Mesenchymal stem cell (in vitro differentiated cells and primary cell): ENCODE measurements at regions not wholly inside any gene's neighbourhood (a gene's known extent, or its start where the extent isn't known, plus 50 kb on each side); places are given as distances from the start of the nearest gene placed in this dataset.

ENCODE experiments used
- DNase-seq: peaks from one replicate; pipeline ENCODE4 v3.0.0-alpha.2; 2013
- H2AFZ ChIP-seq: one replicate; pipeline ENCODE4 v1.6.1; 2013; ENCODE audit warnings: low read depth, mild to moderate bottlenecking, control low read depth, inconsistent platforms, low read length, moderate library complexity
- H2AK5ac ChIP-seq: 2 replicates; pipeline ENCODE4 v1.6.1; 2013; ENCODE audit warnings: low read length, moderate library complexity, mild to moderate bottlenecking, inconsistent platforms; ENCODE audit not compliant: severe bottlenecking
- H2BK120ac ChIP-seq: one replicate; pipeline ENCODE4 v1.6.1; 2013; ENCODE audit warnings: low read depth, mild to moderate bottlenecking, inconsistent platforms, low read length, moderate library complexity
- H2BK12ac ChIP-seq, 2 experiments: one replicate each; pipeline ENCODE4 v1.6.1; 2013; ENCODE audit warnings: inconsistent platforms in 2 of 2, low read length in 2 of 2, mild to moderate bottlenecking in 2 of 2, moderate library complexity in 2 of 2, control low read depth in 1 of 2
- H2BK15ac ChIP-seq: one replicate; pipeline ENCODE4 v1.6.1; 2013; ENCODE audit warnings: mild to moderate bottlenecking, low read depth, inconsistent platforms; ENCODE audit not compliant: poor library complexity, severe bottlenecking
- H2BK5ac ChIP-seq: 2 replicates; pipeline ENCODE4 v1.6.1; 2013; ENCODE audit warnings: low read depth, mild to moderate bottlenecking, low read length, control low read depth, inconsistent platforms; ENCODE audit not compliant: poor library complexity, severe bottlenecking
- H3K14ac ChIP-seq, 2 experiments: one replicate each; pipeline ENCODE4 v1.6.1; 2013; ENCODE audit warnings: inconsistent platforms in 2 of 2, low read length in 2 of 2, control low read depth in 1 of 2, mild to moderate bottlenecking in 1 of 2, moderate library complexity in 1 of 2
- H3K18ac ChIP-seq, 2 experiments: one replicate each; pipeline ENCODE4 v1.6.1; 2013; ENCODE audit warnings: inconsistent platforms in 2 of 2, low read length in 2 of 2, control low read depth in 1 of 2, low read depth in 1 of 2, mild to moderate bottlenecking in 1 of 2
- H3K23ac ChIP-seq, 2 experiments: one replicate each; pipeline ENCODE4 v1.6.1; 2013; ENCODE audit warnings: inconsistent platforms in 2 of 2, low read length in 2 of 2, mild to moderate bottlenecking in 2 of 2, moderate library complexity in 2 of 2, control low read depth in 1 of 2
- H3K27ac ChIP-seq: 2 replicates; pipeline ENCODE4 v1.5.1; 2013; ENCODE audit warnings: mild to moderate bottlenecking, moderate library complexity, low read length, control low read depth, inconsistent platforms; ENCODE audit not compliant: poor library complexity, severe bottlenecking
- H3K27me3 ChIP-seq, 2 experiments: 2 replicates each; pipeline versions ENCODE4 v1.6.1 to v1.7.0; 2013; ENCODE audit warnings: low read length in 2 of 2, mild to moderate bottlenecking in 2 of 2, moderate library complexity in 2 of 2, control low read depth in 1 of 2, inconsistent platforms in 1 of 2; ENCODE audit not compliant: control insufficient read depth in 1 of 2, insufficient read depth in 1 of 2
- H3K36me3 ChIP-seq, 2 experiments: 2 replicates each; pipeline versions ENCODE4 v1.6.1 to v1.7.0; 2013; ENCODE audit warnings: low read length in 2 of 2, control low read depth in 1 of 2, inconsistent platforms in 1 of 2, low read depth in 1 of 2, mild to moderate bottlenecking in 1 of 2; ENCODE audit not compliant: insufficient read depth in 2 of 2, control insufficient read depth in 1 of 2
- H3K4ac ChIP-seq, 2 experiments: one replicate each; pipeline ENCODE4 v1.6.1; 2013; ENCODE audit warnings: inconsistent platforms in 2 of 2, low read length in 2 of 2, mild to moderate bottlenecking in 2 of 2, moderate library complexity in 2 of 2, control low read depth in 1 of 2, low read depth in 1 of 2
- H3K4me1 ChIP-seq: 2 replicates; pipeline ENCODE4 v1.6.1; 2013; ENCODE audit warnings: low read depth, low read length, control low read depth; ENCODE audit not compliant: control insufficient read depth, insufficient read depth
- H3K4me2 ChIP-seq: 2 replicates; pipeline ENCODE4 v1.6.1; 2013; ENCODE audit warnings: low read length, mild to moderate bottlenecking, inconsistent platforms; ENCODE audit not compliant: poor library complexity, severe bottlenecking
- H3K4me3 ChIP-seq, 2 experiments: 2 replicates each; pipeline versions ENCODE4 v1.5.1 to v1.7.0; 2013; ENCODE audit warnings: low read length in 2 of 2, mild to moderate bottlenecking in 2 of 2, control low read depth in 1 of 2, low read depth in 1 of 2; ENCODE audit not compliant: insufficient read depth in 1 of 2
- H3K79me1 ChIP-seq: replicated peaks from 2 replicates; pipeline ENCODE4 v1.6.1; 2013; ENCODE audit warnings: mild to moderate bottlenecking, control low read depth, low read length, inconsistent platforms; ENCODE audit not compliant: poor library complexity, severe bottlenecking
- H3K9ac ChIP-seq: 2 replicates; pipeline ENCODE4 v1.7.0; 2013; ENCODE audit warnings: mild to moderate bottlenecking, low read length, moderate library complexity
- H3K9me3 ChIP-seq: 2 replicates; pipeline ENCODE4 v1.7.0; 2013; ENCODE audit warnings: mild to moderate bottlenecking, low read length; ENCODE audit not compliant: control insufficient read depth
- H4K8ac ChIP-seq: one replicate; pipeline ENCODE4 v1.6.1; 2013; ENCODE audit warnings: inconsistent platforms, mild to moderate bottlenecking, low read length, moderate library complexity
- H4K91ac ChIP-seq: one replicate; pipeline ENCODE4 v1.6.1; 2013; ENCODE audit warnings: mild to moderate bottlenecking, low read length, inconsistent platforms
- WGBS: methylation state at CpG from one replicate; pipeline ENCODE4 v1.1.7; 2013; ENCODE audit warnings: mixed read lengths; 5-methylcytosine and 5-hydroxymethylcytosine counted together

DNA sequence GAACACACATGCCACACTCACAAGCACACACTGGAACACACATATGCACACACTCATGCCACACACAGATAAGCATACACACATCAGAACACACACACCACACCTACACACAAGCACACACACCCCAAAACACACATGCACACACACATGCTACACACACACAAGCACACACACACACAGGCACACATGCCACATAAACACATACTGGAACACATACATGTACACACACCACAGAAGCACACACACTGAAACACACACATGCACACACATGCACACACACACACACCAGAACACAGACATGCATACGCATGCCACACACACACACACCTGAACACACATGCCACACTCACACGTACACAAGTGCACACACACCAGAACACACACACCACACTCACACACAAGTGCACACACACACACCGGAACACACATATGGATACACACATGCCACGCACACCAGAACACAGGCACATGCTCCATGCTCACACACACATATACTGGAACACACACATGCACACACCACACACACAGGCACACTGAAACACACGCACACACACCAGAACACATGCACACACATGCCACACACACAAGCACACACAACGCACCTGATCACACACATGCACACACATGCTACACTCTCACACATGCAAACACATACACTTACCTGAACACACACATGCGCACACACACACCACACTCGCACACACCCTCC, 78.0 kb upstream of the IRX4 start:
- Histone ChIP-seq H2AFZ (no peak overlapping the region), H3K4ac (no peak overlapping the region), H3K18ac (no peak overlapping the region), H2BK15ac (no peak overlapping the region), H3K4me2 (no peak overlapping the region), H2AK5ac (no peak overlapping the region), H2BK5ac (no peak overlapping the region), H3K27ac (no peak overlapping the region), H3K27me3 (peaks cover 0 to 6% of the 10 kb centered on the region in 2 experiments), H3K4me1 (no peaks in the 10 kb centered on the region), H3K14ac (no peak overlapping the region), H2BK12ac (no peak overlapping the region), H3K4me3 (no peak overlapping the region), H3K9ac (no peak overlapping the region), H3K9me3 (no peaks in the 10 kb centered on the region), H2BK120ac (no peak overlapping the region), H3K23ac (no peak overlapping the region), H4K8ac (no peak overlapping the region), H3K79me1 (no peaks in the 10 kb centered on the region), H3K36me3 (no peaks in the 10 kb centered on the region), H4K91ac (peak overlapping the region; percentile 5)
- whole genome bisulfite sequencing = 90% methylated on average over 8 of the region's 8 CpGs
- DNase-seq = no peak

- DNase-seq = no peak
- Histone ChIP-seq H3K9ac (no peak overlapping the region), H3K9me3 (no peaks in the 10 kb centered on the region), H2BK12ac (no peak overlapping the region), H3K4me2 (no peak overlapping the region), H3K36me3 (no peaks in the 10 kb centered on the region), H3K27me3 (peaks cover 0 to 6% of the 10 kb centered on the region in 2 experiments), H3K79me1 (no peaks in the 10 kb centered on the region), H2AK5ac (no peak overlapping the region), H2BK5ac (no peak overlapping the region), H3K4ac (no peak overlapping the region), H3K27ac (no peak overlapping the region), H2BK120ac (no peak overlapping the region), H3K18ac (no peak overlapping the region), H3K23ac (no peak overlapping the region), H2AFZ (no peak overlapping the region), H3K4me1 (no peaks in the 10 kb centered on the region), H3K14ac (no peak overlapping the region), H4K91ac (no peak overlapping the region), H3K4me3 (no peak overlapping the region), H4K8ac (no peak overlapping the region), H2BK15ac (no peak overlapping the region)
- 85% methylated on average over 26 of the region's 27 CpGs for WGBS
Measured at GRCh38 chr5:1959725-1960581, 77.2 kb upstream of the IRX4 start.

DNA sequence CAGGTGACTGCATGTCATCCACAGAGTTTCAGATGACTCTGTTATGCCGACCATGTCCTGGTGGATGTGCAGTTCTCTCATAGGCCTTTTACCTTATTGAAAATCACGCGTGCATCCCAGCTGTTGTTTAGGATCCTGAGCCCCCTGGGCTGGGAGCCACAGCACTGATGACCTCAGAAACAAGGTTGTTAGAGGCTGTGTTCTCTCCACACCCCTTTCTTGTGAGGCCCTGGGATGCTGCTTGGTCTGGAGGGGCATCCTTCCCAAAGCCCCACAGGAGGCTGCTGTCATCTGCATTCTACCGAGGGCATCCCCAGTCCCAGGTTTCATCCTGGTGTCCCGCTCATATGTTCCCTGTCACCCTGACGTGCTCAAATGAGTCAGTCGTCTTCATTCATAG, 76.5 kb upstream of the IRX4 start:
- Histone ChIP-seq H2AK5ac (no peak overlapping the region), H3K27me3 (peaks cover 0 to 6% of the 10 kb centered on the region in 2 experiments), H3K4me1 (no peaks in the 10 kb centered on the region), H2AFZ (no peak overlapping the region), H3K9me3 (no peaks in the 10 kb centered on the region), H3K4ac (no peak overlapping the region), H3K4me3 (no peak overlapping the region), H3K79me1 (no peaks in the 10 kb centered on the region), H3K4me2 (no peak overlapping the region), H2BK120ac (no peak overlapping the region), H3K18ac (no peak overlapping the region), H4K8ac (no peak overlapping the region), H2BK5ac (no peak overlapping the region), H2BK15ac (no peak overlapping the region), H2BK12ac (no peak overlapping the region), H3K14ac (no peak overlapping the region), H3K9ac (no peak overlapping the region), H3K27ac (no peak overlapping the region), H4K91ac (no peak overlapping the region), H3K23ac (no peak overlapping the region), H3K36me3 (no peaks in the 10 kb centered on the region)
- DNase-seq = no peak
- 72% methylated on average over 7 of the region's 7 CpGs for WGBS

DNA sequence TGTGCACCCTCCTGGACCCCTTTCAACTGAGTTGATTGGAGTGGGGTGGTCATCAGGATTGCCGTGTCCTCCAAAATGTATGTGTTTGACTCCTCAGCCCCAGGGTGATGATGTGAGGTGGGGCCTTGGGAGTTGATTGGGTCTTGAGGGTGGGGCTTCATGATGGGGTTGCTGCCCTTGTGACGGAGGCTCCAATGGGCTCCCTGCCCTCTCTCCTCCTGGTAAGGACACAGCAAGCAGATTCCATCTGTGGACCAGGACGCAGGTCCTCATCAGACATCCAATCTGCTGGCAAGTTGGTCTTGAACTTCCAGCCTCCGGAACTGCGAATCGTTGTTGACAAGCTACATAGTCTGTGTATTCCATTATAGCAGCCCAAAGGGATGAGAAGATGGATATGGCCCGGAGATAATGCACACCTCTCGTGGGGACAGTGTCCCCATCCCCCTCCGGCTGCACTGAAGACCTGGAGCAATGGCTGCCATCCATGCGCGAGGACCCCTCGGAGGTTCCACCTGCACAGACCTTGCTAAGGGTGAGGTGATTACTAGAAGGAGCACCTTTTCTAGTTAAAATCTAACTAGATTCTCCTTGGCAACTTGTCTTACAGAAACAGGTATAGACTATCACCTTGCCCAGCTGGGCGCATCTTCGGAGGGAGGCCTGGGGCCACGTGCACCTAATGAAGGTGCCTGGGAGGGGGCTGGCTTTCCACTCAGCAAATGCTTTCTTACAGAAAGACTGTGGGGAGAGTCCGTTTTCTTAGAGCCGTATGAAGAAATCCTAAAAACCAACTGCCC, 75.7 kb upstream of the IRX4 start:
- H3K4me1 ChIP-seq = no peaks in the 10 kb centered on the region
- peaks cover 0 to 5% of the 10 kb centered on the region in 2 experiments for H3K27me3 ChIP-seq
- H4K91ac ChIP-seq = no peak overlapping the region
- DNase-seq = no peak
- H2AFZ ChIP-seq = no peak overlapping the region
- no peak overlapping the region for H2BK120ac ChIP-seq
- no peak overlapping the region for H3K27ac ChIP-seq
- no peak overlapping the region for H4K8ac ChIP-seq
- H2BK5ac ChIP-seq = no peak overlapping the region
- H3K14ac ChIP-seq = no peak overlapping the region
- H3K23ac ChIP-seq = no peak overlapping the region
- H3K4ac ChIP-seq = no peak overlapping the region
- H3K4me3 ChIP-seq = no peak overlapping the region
- 85% methylated on average over 12 of the region's 17 CpGs for WGBS
- no peak overlapping the region for H3K9ac ChIP-seq
- no peak overlapping the region for H2BK15ac ChIP-seq
- H3K79me1 ChIP-seq = no peaks in the 10 kb centered on the region
- no peaks in the 10 kb centered on the region for H3K36me3 ChIP-seq
- H3K9me3 ChIP-seq = no peaks in the 10 kb centered on the region
- H2BK12ac ChIP-seq = no peak overlapping the region
- no peak overlapping the region for H2AK5ac ChIP-seq
- no peak overlapping the region for H3K4me2 ChIP-seq
- H3K18ac ChIP-seq = no peak overlapping the region
